Activated CD8-positive, alpha-beta T cell treated with anti-CD3 and anti-CD28 coated beads, Interleukin-2, amount 10 ng/mL, durations not matched to agents 7 days and 5 days (primary cell): ENCODE measurements at regions not wholly inside any gene's neighbourhood (a gene's known extent, or its start where the extent isn't known, plus 50 kb on each side); places are given as distances from the start of the nearest gene placed in this dataset.
A peak's percentile ranks its signal among the peaks of the same experiment; 100 is the strongest.
"Not testable (repeated sequence)": the region's sequence is repeated elsewhere in the genome, so short reads cannot be mapped to it uniquely, and the experiment has no call there.

Source experiments
- ATAC-seq: fragments of 150-1000 bp; cut with Tn5 transposase; one replicate; pipeline ENCODE4 v1.10.0; 2021; ENCODE audit warnings: moderate library complexity
- CTCF ChIA-PET: fragments of 350-600 bp; sonication (Branson Sonifier 250); formaldehyde crosslinking; loops from one replicate; lab custom pipeline; 2021; ENCODE audit warnings: antibody characterized with exemption; lab: Charles Lee
- POLR2A ChIA-PET: fragments of 350-600 bp; sonication (Branson Sonifier 250); formaldehyde crosslinking; loops from one replicate; lab custom pipeline; 2021; ENCODE audit warnings: antibody characterized with exemption; lab: Charles Lee
- DNase-seq: peaks from one replicate; pipeline ENCODE4 v3.0.0-alpha.2; 2020
- H3K27ac Mint-ChIP-seq: one replicate; pipeline ENCODE4 v1.8.0; 2021; ENCODE audit warnings: mild to moderate bottlenecking, mixed read lengths
- H3K27me3 Mint-ChIP-seq: one replicate; pipeline ENCODE4 v1.8.0; 2021; ENCODE audit warnings: low read depth, mixed read lengths
- H3K36me3 Mint-ChIP-seq: one replicate; pipeline ENCODE4 v1.8.0; 2021; ENCODE audit warnings: low read depth, mixed read lengths
- H3K4me1 Mint-ChIP-seq: one replicate; pipeline ENCODE4 v1.8.0; 2021; ENCODE audit warnings: low read depth, mixed read lengths
- H3K4me3 Mint-ChIP-seq: one replicate; pipeline ENCODE4 v1.8.0; 2021; ENCODE audit warnings: mild to moderate bottlenecking, mixed read lengths
- H3K9me3 Mint-ChIP-seq: one replicate; pipeline ENCODE4 v1.8.0; 2022; ENCODE audit warnings: mixed read lengths; ENCODE audit not compliant: insufficient read depth

DNA sequence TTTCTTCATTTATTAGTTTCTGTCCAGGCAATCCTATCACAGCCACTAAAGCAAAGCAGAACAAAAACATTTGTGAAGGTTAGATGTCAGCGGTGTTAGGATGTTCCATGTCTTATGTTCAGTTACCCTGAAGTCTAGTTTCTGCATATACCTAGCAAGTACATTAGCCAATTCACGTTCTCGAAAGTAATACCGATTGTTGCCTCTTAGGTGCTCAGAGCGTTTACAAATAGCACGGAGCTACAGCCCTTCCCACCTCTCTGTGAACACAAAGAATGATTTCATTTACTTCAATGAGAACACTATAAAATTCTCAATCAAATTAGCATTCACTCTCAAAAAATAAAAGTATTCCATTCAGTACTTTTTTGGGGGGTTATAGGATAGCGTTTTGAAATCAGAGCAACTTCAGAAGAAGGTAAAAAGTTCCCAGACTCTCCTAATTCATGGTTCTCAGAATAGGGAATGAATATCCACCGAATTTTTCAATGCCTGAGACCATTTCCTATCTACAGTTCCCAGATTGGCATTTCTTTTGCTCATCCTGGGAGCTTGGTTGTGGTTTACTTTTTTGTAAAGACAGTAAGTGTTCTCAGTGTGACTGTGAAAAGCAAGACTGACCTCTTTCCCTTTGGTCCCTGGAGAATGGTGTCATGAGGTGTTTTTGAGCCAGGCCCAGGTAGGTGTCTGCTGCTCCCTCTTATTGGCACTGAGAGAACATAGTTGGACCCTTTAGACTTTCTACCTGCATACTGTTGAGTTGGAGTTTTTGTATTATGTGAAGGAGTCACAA, 488.0 kb upstream of the RGS6 start:
- H3K27ac Mint-ChIP-seq, result no peak overlapping the region
- H3K27me3 Mint-ChIP-seq, result no peaks in the 10 kb centered on the region
- no peaks in the 10 kb centered on the region for H3K9me3 Mint-ChIP-seq
- DNase-seq (no peak), ATAC-seq (no peak)
- H3K36me3 Mint-ChIP-seq, result no peaks in the 10 kb centered on the region
- ChIA-PET POLR2A (no interaction called here), CTCF (no interaction called here)
- H3K4me1 Mint-ChIP-seq, result no peaks in the 10 kb centered on the region
- H3K4me3 Mint-ChIP-seq, result no peak overlapping the region

DNA sequence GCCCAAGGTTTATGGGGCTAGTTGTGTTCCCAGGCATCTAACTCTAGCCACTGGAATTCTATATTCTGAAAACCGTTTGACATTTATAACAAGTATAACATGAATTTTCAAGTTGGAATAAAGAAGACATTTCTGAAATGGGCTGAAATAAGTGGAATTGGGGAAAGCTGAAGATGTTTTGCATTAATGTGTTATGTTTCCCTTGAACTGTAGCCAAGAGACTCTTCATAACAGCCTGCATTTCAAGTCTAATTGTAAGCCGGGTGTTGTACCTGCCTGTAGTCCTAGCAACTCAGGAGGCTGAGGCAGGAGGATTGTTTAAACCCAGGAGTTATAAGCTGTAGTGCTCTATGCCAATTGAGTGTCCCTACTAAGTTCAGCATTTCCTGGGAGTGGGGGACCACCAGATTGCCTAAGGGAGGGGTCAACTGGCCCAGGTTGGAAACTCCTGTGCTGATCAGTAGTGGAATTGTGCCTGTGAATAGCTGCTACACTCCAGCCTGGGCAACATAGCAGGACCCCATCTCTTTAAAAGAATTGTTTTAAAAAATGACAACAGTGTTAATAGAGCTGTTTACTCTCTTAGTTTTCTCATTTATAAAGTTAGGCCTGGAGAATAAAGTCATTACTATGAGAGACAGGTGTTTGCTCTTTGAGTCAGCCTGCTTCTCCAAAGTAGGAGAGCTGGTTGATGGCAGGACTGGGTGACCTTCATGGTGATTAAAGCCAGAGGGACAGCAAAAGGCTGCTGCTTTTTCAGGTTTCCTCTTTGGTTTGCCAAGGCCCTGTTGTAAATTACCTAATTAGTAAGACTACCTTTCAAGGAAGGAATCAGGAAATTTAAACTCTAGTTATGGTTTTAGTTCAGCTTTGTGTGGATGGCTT, 483.6 kb upstream of the RGS6 start:
- H3K36me3 Mint-ChIP-seq, result peaks cover 3% of the 10 kb centered on the region
- H3K9me3 Mint-ChIP-seq, result no peaks in the 10 kb centered on the region
- H3K27ac Mint-ChIP-seq, result peak overlapping the region; percentile 9
- ChIA-PET POLR2A (no interaction called here), CTCF (interaction anchor here (0.6 to 1.0 kb wide), 2 partner anchors 25 to 123 kb away, joined by 3 to 4 read pairs; no protein-coding TSS in a partner anchor)
- H3K4me1 Mint-ChIP-seq, result peaks cover 5% of the 10 kb centered on the region
- H3K4me3 Mint-ChIP-seq, result no peak overlapping the region
- no peaks in the 10 kb centered on the region for H3K27me3 Mint-ChIP-seq
- no peak for DNase-seq
- ATAC-seq, result no peak

DNA sequence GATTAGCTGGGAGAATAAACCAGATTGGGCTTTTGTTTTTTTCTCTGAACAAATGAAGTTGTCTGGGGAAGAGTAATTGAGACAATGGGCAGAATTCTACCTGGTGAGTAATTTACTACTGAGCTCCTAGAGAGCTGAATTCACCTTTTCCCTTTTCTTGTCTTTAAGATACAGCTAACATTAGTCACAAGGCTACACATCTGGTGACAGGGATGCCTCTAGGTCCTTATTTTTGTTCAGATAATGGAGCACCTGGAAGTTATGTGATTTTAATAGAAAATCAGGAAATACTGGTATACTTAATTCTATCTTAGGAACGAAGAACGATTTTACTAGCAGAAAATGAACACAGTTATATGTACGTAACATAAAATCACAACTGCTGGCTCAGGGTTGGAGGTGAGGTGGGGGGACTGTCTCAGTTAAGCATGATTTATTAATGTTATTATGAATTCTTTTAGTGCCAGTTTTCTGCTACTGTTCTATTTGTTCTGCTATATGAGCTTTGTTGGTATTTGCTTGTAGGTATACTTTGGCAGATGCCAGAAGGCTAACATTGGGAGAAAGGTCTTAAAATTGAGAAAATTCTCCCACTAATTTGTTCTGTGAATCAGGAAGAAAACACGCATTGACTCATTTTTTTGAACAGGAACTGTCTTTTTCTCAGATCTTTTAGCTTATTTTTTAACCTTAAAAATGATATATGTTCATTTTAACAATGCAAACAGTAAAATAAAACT, 482.7 kb upstream of the RGS6 start:
- peaks cover 3% of the 10 kb centered on the region for H3K36me3 Mint-ChIP-seq
- H3K27ac Mint-ChIP-seq, result peak overlapping the region; percentile 9
- DNase-seq (no peak), ATAC-seq (no peak)
- no peak overlapping the region for H3K4me3 Mint-ChIP-seq
- ChIA-PET CTCF (interaction anchor here (0.6 to 1.0 kb wide), 2 partner anchors 25 to 124 kb away, joined by 3 to 4 read pairs; no protein-coding TSS in a partner anchor), POLR2A (no interaction called here)
- no peaks in the 10 kb centered on the region for H3K27me3 Mint-ChIP-seq
- H3K4me1 Mint-ChIP-seq, result peaks cover 5% of the 10 kb centered on the region
- no peaks in the 10 kb centered on the region for H3K9me3 Mint-ChIP-seq

DNA sequence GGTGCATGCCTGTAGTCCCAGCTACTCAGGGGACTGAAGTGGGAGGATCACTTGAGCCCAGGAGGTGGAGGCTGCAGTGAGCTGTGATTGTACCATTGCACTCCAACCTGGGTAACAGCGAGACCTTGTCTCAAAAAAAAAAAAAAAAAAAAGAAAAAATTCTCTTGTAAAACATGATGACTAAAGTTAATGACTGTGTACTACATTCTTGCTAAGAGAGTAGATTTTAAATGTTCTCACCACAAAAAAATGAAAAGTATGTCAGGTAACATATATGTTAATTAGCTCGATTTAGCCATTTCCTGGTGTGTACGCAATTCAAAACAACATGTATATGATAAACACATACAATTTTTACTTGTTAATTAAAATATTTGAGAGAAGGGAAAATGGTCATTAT, 480.7 kb upstream of the RGS6 start:
- Mint-ChIP-seq H3K27me3 (no peaks in the 10 kb centered on the region), H3K27ac (no peak overlapping the region), H3K4me3 (no peak overlapping the region), H3K4me1 (peaks cover 10% of the 10 kb centered on the region), H3K36me3 (peaks cover 3% of the 10 kb centered on the region), H3K9me3 (no peaks in the 10 kb centered on the region)
- ATAC-seq, result no peak
- no peak for DNase-seq
- ChIA-PET POLR2A (no interaction called here), CTCF (interaction anchor here (2.3 kb wide), 1 partner anchor 48 kb away, joined by 6 read pairs; no protein-coding TSS in a partner anchor)

DNA sequence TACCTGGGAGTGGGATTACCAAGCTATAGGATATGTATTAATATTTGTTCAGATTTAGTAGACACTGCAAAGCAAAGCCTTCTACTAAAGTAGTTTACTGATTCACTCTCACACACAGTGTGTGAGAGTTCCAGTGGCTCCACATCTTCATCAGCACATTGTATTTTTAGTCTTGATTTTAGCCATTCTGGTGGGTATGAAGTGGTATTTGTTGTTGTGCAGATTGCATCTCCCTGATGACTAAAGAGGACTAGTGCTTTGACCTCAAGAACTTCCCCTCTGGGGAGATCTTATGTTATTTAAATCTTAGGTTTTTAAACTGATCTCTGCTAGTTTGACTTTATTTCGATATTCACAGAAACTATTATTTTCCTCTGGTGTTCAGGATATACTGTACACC, 479.7 kb upstream of the RGS6 start:
- ATAC-seq, result no peak
- CTCF ChIA-PET, result interaction anchor here (0.6 to 2.3 kb wide), 2 partner anchors 49 to 64 kb away, joined by 3 to 6 read pairs; no protein-coding TSS in a partner anchor

DNA sequence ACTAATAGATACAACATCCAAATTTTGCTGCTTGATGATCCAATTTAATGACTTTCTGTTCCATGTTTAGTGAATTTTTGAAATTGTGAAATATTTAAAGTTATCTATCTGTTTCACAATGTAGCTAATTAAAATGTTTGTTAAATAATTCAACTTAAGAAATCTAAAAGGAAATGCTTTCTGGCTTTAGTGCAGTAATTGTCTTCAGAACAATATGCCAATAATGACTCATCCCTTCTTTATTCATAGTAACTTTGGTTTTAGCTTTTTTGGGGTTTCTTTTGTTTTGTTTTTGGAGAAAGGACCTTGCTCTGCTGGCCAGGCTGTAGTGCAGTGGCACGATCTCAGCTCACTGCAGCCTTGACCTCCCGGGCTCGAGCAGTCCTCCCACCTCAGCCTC, 479.2 kb upstream of the RGS6 start:
- Mint-ChIP-seq H3K27me3 (no peaks in the 10 kb centered on the region), H3K27ac (no peak overlapping the region), H3K4me1 (peaks cover 10% of the 10 kb centered on the region), H3K36me3 (peaks cover 3% of the 10 kb centered on the region), H3K9me3 (no peaks in the 10 kb centered on the region), H3K4me3 (no peak overlapping the region)
- DNase-seq, result no peak
- ATAC-seq, result no peak
- ChIA-PET POLR2A (interaction anchor here (1.5 kb wide), 1 partner anchor 131 kb away, joined by 4 read pairs; no protein-coding TSS in a partner anchor), CTCF (interaction anchor here (2.3 kb wide), 1 partner anchor 49 kb away, joined by 6 read pairs; no protein-coding TSS in a partner anchor)

More for the DNA sequence above, 479.7 kb upstream of the RGS6 start:
- H3K4me3 Mint-ChIP-seq, result no peak overlapping the region
- no peak for DNase-seq
- no peak overlapping the region for H3K27ac Mint-ChIP-seq
- H3K4me1 Mint-ChIP-seq, result peaks cover 10% of the 10 kb centered on the region
- peaks cover 3% of the 10 kb centered on the region for H3K36me3 Mint-ChIP-seq
- POLR2A ChIA-PET, result interaction anchor here (1.5 kb wide), 1 partner anchor 131 kb away, joined by 4 read pairs; no protein-coding TSS in a partner anchor
- H3K9me3 Mint-ChIP-seq, result no peaks in the 10 kb centered on the region
- H3K27me3 Mint-ChIP-seq, result no peaks in the 10 kb centered on the region

DNA sequence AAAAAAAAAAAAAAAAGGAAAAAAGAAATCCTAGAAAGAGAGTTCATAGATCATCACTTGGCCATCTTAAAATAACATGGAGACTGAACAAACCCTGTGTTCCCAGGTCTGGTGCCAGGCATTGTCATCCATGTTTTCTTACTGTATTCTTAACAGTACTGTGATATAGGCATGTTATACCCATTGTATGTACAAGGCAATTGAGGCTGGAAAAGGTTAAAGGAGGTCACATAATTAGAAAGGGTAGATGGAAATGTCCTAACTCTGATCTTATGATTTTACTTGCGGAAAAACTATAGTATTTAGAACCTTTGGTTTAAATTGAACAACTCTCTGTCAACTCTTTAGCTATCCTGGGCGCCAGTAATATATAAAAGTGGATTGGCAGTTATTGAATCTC, 478.2 kb upstream of the RGS6 start:
- ATAC-seq, result no peak
- CTCF ChIA-PET, result no interaction called here

DNA sequence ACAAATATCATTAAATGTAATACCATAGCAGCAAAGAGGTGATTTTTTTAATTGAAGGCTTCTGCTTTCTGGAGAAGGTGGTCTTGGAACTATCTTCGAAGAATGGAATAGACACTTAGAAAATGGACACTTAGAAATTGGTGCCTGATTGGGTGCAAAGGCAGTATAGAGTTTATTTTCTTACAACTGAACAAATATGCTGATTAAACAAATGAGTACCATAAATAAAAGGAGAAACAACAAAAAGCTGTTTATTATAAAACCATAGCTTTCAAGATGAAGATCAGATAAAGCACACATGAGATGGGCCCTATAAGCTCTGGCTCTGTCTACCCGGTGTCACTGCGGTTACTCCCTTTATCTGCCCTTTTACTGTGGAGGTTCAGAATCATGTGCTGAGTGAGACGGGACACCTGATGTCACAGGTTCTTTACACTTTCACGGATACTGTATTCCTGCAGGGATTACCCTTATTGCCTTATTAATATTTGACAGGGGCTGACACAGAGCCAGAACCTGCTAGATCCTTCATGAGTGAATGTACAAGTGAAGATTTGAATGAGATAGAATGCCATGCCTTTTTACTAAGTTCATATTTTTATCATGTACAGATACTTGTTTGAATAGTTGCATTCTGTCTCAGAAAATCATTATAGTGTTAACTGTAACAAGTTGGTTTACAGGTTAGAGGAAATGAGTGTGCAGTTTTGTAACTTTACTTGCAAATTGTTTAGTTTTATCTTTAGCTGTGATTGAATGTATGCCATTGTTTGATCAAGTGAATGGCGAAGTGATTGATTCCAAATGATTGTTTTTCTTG, 477.5 kb upstream of the RGS6 start:
- ATAC-seq (no peak), DNase-seq (no peak)
- Mint-ChIP-seq H3K9me3 (no peaks in the 10 kb centered on the region), H3K4me1 (peaks cover 10% of the 10 kb centered on the region), H3K36me3 (peaks cover 5% of the 10 kb centered on the region), H3K4me3 (no peak overlapping the region), H3K27me3 (no peaks in the 10 kb centered on the region), H3K27ac (no peak overlapping the region)
- ChIA-PET CTCF (no interaction called here), POLR2A (interaction anchor here (0.9 kb wide), 1 partner anchor 100 kb away, joined by 3 read pairs; no protein-coding TSS in a partner anchor)

More for the DNA sequence above, 478.2 kb upstream of the RGS6 start:
- H3K9me3 Mint-ChIP-seq, result no peaks in the 10 kb centered on the region
- no peak for DNase-seq
- no peak overlapping the region for H3K4me3 Mint-ChIP-seq
- peaks cover 10% of the 10 kb centered on the region for H3K4me1 Mint-ChIP-seq
- no peak overlapping the region for H3K27ac Mint-ChIP-seq
- H3K27me3 Mint-ChIP-seq, result no peaks in the 10 kb centered on the region
- POLR2A ChIA-PET, result interaction anchor here (0.9 to 1.5 kb wide), 2 partner anchors 101 to 132 kb away, joined by 3 to 4 read pairs; no protein-coding TSS in a partner anchor
- H3K36me3 Mint-ChIP-seq, result peaks cover 3% of the 10 kb centered on the region

DNA sequence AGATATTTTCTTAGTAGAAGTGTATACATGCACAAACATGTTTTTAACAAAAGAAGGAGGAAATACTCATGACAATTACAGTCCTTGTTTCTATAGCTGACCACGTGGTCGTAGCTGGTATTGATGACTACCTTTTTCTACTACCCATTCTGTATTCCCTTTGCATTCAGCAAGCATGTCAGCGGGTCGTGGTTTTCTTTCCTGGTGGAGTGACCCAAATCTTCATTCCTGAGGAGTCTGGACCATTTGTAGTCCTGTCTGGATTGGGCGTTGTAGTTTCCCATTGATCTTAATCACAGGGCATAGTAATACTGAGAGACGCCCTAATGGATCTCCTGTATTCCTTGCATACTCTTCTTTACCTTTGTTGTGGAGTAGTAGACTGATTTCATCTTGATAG, 472.1 kb upstream of the RGS6 start:
- Mint-ChIP-seq H3K27ac (no peak overlapping the region), H3K9me3 (peaks cover 8% of the 10 kb centered on the region), H3K4me3 (no peak overlapping the region), H3K36me3 (peaks cover 20% of the 10 kb centered on the region), H3K4me1 (peaks cover under 1% of the 10 kb centered on the region), H3K27me3 (no peaks in the 10 kb centered on the region)
- POLR2A ChIA-PET, result no interaction called here
- no peak for DNase-seq
- no peak for ATAC-seq
- CTCF ChIA-PET, result no interaction called here

DNA sequence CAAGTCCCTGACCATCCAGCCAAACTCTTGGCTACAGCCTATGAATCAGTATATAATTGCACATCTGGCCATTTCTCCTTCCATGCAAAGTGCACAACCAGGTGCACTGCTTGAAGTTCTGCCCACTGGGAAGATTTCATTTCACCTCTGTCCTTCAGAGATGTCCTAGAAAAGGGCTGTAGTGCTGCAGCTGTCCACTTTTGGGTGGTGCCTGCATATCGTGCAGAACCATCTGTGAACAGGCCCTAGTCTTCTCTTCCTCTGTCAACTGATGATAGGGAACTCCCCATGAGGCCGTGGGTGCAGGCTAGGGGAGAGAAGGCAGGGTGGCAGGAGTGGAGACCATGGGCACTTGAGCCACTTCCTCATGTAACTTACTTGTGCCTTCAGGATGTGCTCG, 470.6 kb upstream of the RGS6 start:
- peaks cover 24% of the 10 kb centered on the region for H3K36me3 Mint-ChIP-seq
- ATAC-seq, H3K4me1 Mint-ChIP-seq, H3K27ac Mint-ChIP-seq, H3K27me3 Mint-ChIP-seq, POLR2A ChIA-PET, DNase-seq, H3K4me3 Mint-ChIP-seq, CTCF ChIA-PET, H3K9me3 Mint-ChIP-seq: not testable (repeated sequence)
